GM23248 (cell line): ENCODE measurements at regions not wholly inside any gene's neighbourhood (a gene's known extent, or its start where the extent isn't known, plus 50 kb on each side); places are given as distances from the start of the nearest gene placed in this dataset.

Experiments used
- DNase-seq: peaks from one replicate; pipeline ENCODE4 v3.0.0-alpha.2; 2015
- H2AFZ ChIP-seq: fragments of 200-600 bp; sonication (generic); 2 replicates; pipeline ENCODE4 v1.6.1; 2016; ENCODE audit warnings: antibody characterized with exemption
- H3F3A ChIP-seq: fragments of 200-600 bp; sonication (generic); 2 replicates; pipeline ENCODE4 v1.6.1; 2016; ENCODE audit warnings: mild to moderate bottlenecking, antibody characterized with exemption, mixed run types; ENCODE audit not compliant: insufficient read depth
- H3K27ac ChIP-seq: fragments of 200-600 bp; sonication (generic); 2 replicates; pipeline ENCODE4 v1.5.1; 2016; ENCODE audit warnings: mild to moderate bottlenecking
- H3K27me3 ChIP-seq: fragments of 200-600 bp; sonication (generic); replicated peaks from 2 replicates; pipeline ENCODE4 v1.6.1; 2016; ENCODE audit warnings: mild to moderate bottlenecking; ENCODE audit not compliant: insufficient read depth
- H3K36me3 ChIP-seq: fragments of 200-600 bp; sonication (generic); 2 replicates; pipeline ENCODE4 v1.6.1; 2016; ENCODE audit warnings: low read depth, mild to moderate bottlenecking
- H3K4me1 ChIP-seq: fragments of 200-600 bp; sonication (generic); 2 replicates; pipeline ENCODE4 v1.6.1; 2016; ENCODE audit warnings: mild to moderate bottlenecking; ENCODE audit not compliant: insufficient read depth
- H3K4me2 ChIP-seq: fragments of 200-600 bp; sonication (generic); one replicate; pipeline ENCODE4 v1.6.1; 2016; ENCODE audit warnings: mild to moderate bottlenecking; ENCODE audit not compliant: unreplicated experiment
- H3K4me3 ChIP-seq: fragments of 200-600 bp; sonication (generic); 2 replicates; pipeline ENCODE4 v1.5.1; 2016; ENCODE audit warnings: mild to moderate bottlenecking
- H3K79me2 ChIP-seq: fragments of 200-600 bp; sonication (generic); 2 replicates; pipeline ENCODE4 v1.6.1; 2016; ENCODE audit warnings: mild to moderate bottlenecking; ENCODE audit not compliant: insufficient read depth
- H3K9ac ChIP-seq: fragments of 200-600 bp; sonication (generic); 2 replicates; pipeline ENCODE4 v1.6.1; 2016; ENCODE audit warnings: mild to moderate bottlenecking
- H3K9me2 ChIP-seq: fragments of 200-600 bp; sonication (generic); 2 replicates; pipeline ENCODE4 v1.6.1; 2016; ENCODE audit warnings: mixed run types, mild to moderate bottlenecking, moderate library complexity; ENCODE audit not compliant: insufficient read depth
- H3K9me3 ChIP-seq: fragments of 200-600 bp; sonication (generic); one replicate; pipeline ENCODE4 v1.6.1; 2017; ENCODE audit warnings: low read depth
- H4K20me1 ChIP-seq: fragments of 200-600 bp; sonication (generic); 2 replicates; pipeline ENCODE4 v1.6.0; 2016; ENCODE audit not compliant: insufficient read depth
- EZH2 ChIP-seq: fragments of 200-600 bp; sonication (generic); IDR thresholded peaks from 2 replicates; pipeline ENCODE4 v1.6.1; 2018; ENCODE audit warnings: antibody characterized with exemption, mild to moderate bottlenecking; ENCODE audit not compliant: insufficient read depth, poor library complexity, severe bottlenecking
- EZH2phosphoT487 ChIP-seq: fragments of 200-600 bp; sonication (generic); IDR thresholded peaks from 2 replicates; pipeline ENCODE4 v1.6.1; 2018; ENCODE audit warnings: antibody characterized with exemption, moderate library complexity, mild to moderate bottlenecking, low read depth; ENCODE audit not compliant: insufficient read depth
- WGBS, 2 experiments: methylation state at CpG; one replicate each; pipeline ENCODE4 v1.1.6; 2015 to 2017; ENCODE audit warnings: low lambda C conversion rate in 2 of 2, low coverage in 1 of 2; ENCODE audit errors: missing lambda C conversion rate in 2 of 2; 5-methylcytosine and 5-hydroxymethylcytosine counted together
- in situ Hi-C: fragments of 300-500 bp; cut with MboI; formaldehyde crosslinking; loops from 2 replicates; pipeline ENCODE4 v1.15.0; 2020

DNA sequence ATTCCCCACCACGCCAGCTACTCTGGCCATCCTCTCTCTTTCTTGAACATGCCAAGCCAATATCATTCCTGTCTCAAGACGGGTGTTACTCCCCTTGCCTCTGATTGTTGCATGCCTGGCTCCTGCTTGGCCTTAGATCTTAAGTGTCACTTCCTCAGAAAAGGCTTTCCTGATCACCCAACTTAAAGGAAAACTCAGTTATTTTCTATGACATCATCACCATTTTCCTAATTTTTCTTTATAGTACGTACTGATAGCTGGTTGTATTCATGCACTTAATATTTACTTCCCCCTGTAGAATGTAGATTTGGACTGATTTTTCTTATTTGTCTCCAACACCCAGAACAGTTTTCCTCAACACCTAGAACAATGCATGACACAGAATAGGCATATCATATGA, 123.8 kb upstream of the TSPAN2 start:
- Histone ChIP-seq H3K4me1 (peaks cover 19% of the 10 kb centered on the region), H3K9me2 (no peaks in the 10 kb centered on the region), H3K4me3 (no peak overlapping the region), H3K36me3 (no peaks in the 10 kb centered on the region), H3F3A (peaks cover 16% of the 10 kb centered on the region), H4K20me1 (no peaks in the 10 kb centered on the region), H3K79me2 (no peaks in the 10 kb centered on the region), H2AFZ (no peak overlapping the region), H3K27ac (no peak overlapping the region), H3K9ac (no peak overlapping the region), H3K9me3 (no peaks in the 10 kb centered on the region), H3K27me3 (no peaks in the 10 kb centered on the region), H3K4me2 (no peak overlapping the region)
- TF ChIP-seq EZH2 (no peak), EZH2phosphoT487 (no peak)
- in situ Hi-C loops: no loop called here
- no peak for DNase-seq
- 77% methylated on average over 3 of the region's 3 CpGs for WGBS, 2 experiments

DNA sequence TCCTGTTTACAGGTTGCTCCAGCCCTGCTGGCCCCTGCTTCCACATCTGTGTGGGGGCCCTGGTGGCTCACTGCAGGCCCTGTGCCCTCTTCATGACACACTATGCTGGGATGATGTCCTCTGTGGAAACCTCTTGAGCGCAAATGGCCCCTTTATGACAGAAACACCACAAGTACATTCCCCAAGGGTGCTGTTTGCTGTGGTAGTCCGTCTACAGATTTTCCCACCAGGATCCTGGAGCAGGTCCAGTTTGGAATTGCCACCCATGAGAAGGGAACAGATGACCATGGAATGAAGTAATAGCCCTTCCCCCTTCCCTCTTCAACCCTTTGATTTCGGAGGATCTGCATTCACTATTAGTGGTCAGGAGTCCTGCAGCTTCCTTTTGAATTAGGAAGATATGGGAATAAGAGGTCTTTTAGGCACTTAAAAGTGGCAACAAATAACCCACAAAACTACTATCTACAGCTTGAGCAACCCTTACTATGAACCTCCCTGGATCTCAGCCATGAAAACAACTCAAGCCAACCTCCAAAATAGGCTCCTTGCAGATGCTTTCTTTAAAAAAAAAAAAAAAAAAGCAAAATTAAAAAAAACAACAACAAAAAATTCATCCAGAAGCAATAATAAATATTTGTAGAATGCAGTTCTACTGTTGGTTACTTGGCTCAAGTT, 121.9 kb upstream of the TSPAN2 start:
- no peak overlapping the region for H3K27ac ChIP-seq
- no peak overlapping the region for H3K9ac ChIP-seq
- no peaks in the 10 kb centered on the region for H3K9me3 ChIP-seq
- no peaks in the 10 kb centered on the region for H4K20me1 ChIP-seq
- H3K36me3 ChIP-seq: 0 out of 2 replicates have a peak, but pooled peaks cover 3% of the 10 kb centered on the region
- no peaks in the 10 kb centered on the region for H3K79me2 ChIP-seq
- peaks cover 19% of the 10 kb centered on the region for H3K4me1 ChIP-seq
- no peaks in the 10 kb centered on the region for H3K9me2 ChIP-seq
- 92% methylated on average over 3 of the region's 3 CpGs for WGBS, 2 experiments
- no peak overlapping the region for H3K4me2 ChIP-seq
- H2AFZ ChIP-seq: no peak overlapping the region
- no peaks in the 10 kb centered on the region for H3K27me3 ChIP-seq
- in situ Hi-C loops: no loop called here
- no peak for DNase-seq
- no peak overlapping the region for H3K4me3 ChIP-seq
- peaks cover 16% of the 10 kb centered on the region for H3F3A ChIP-seq
- no peak for TF ChIP-seq EZH2
- TF ChIP-seq EZH2phosphoT487: no peak

DNA sequence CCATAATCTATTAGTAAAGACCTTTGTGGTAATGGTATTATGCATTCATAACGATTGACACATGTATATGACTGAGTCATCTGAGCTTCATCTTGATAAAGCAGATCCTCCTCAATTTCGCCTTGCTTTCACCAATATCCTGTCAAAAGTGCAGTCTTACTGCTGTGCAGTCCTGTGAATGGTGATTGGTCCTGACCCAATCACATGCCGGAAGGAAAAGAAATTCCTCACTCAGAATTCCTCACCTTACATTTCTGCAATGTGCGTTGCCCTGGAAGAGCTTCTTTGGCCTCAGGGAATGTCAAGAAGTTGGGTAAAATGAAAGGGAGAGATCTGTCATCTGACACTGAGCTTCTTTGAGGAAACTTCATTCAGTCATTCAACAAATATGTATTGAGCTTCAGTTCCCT, 121.0 kb upstream of the TSPAN2 start:
- in situ Hi-C loops: no loop called here
- no peaks in the 10 kb centered on the region for H4K20me1 ChIP-seq
- peak overlapping the region; percentile 32 for H3K4me2 ChIP-seq
- H3K9me2 ChIP-seq: no peaks in the 10 kb centered on the region
- no peak overlapping the region for H2AFZ ChIP-seq
- no peak overlapping the region for H3K4me3 ChIP-seq
- H3F3A ChIP-seq: peaks cover 16% of the 10 kb centered on the region
- H3K27me3 ChIP-seq: no peaks in the 10 kb centered on the region
- no peak overlapping the region; the same call in 1 of the 2 replicates for H3K27ac ChIP-seq
- no peak for TF ChIP-seq EZH2
- no peak for TF ChIP-seq EZH2phosphoT487
- no peak overlapping the region for H3K9ac ChIP-seq
- no peaks in the 10 kb centered on the region for H3K79me2 ChIP-seq
- H3K9me3 ChIP-seq: no peaks in the 10 kb centered on the region
- 34 to 38% methylated on average over 4 of the region's 4 CpGs for WGBS, 2 experiments
- peak; percentile 71 for DNase-seq
- 0 out of 2 replicates have a peak, but pooled peaks cover 3% of the 10 kb centered on the region for H3K36me3 ChIP-seq
- peaks cover 19% of the 10 kb centered on the region for H3K4me1 ChIP-seq

GRCh38 chr1:115204513-115204912, 115.2 kb upstream of the TSPAN2 start:
- no peak overlapping the region for H2AFZ ChIP-seq
- 0 out of 2 replicates have a peak, but pooled peaks cover 3% of the 10 kb centered on the region for H3K36me3 ChIP-seq
- H4K20me1 ChIP-seq: no peaks in the 10 kb centered on the region
- peaks cover 8% of the 10 kb centered on the region for H3K4me1 ChIP-seq
- 39 to 69% methylated on average over 1 of the region's 1 CpG for WGBS, 2 experiments
- no peak overlapping the region for H3K9ac ChIP-seq
- no peak overlapping the region for H3K4me3 ChIP-seq
- no peaks in the 10 kb centered on the region for H3K27me3 ChIP-seq
- no peaks in the 10 kb centered on the region for H3K9me3 ChIP-seq
- no peak overlapping the region for H3K27ac ChIP-seq
- in situ Hi-C loops: no loop called here
- H3F3A ChIP-seq: peaks cover 6% of the 10 kb centered on the region; the same call in 1 of the 2 replicates
- H3K4me2 ChIP-seq: no peak overlapping the region
- TF ChIP-seq EZH2phosphoT487 (no peak), EZH2 (no peak)
- no peaks in the 10 kb centered on the region for H3K9me2 ChIP-seq
- H3K79me2 ChIP-seq: no peaks in the 10 kb centered on the region
- DNase-seq: no peak

DNA sequence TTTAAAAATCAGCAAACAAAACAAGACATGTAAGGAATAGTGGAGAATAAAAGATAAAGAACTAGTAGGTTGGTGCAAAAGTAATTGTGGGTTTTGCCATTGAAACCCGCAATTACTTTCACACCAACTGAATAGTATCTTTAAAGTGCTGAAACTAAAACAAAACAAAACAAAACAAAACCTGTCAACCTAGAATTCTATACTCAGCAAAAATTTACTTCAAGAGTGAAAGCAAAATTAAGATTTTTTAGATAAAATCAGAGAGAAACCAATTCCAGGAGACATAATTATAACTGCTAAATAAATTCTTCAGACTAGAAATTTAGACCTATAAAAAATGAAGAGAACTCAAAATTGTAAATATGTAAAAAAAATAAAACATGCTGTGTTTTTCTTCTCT, 114.0 kb upstream of the TSPAN2 start:
- H3K9me2 ChIP-seq: no peaks in the 10 kb centered on the region
- no peak overlapping the region for H3K27ac ChIP-seq
- no peak overlapping the region for H3K4me3 ChIP-seq
- no peak for DNase-seq
- WGBS, 2 experiments: 90 to 92% methylated on average over 1 of the region's 1 CpG
- H3K4me1 ChIP-seq: peaks cover 13% of the 10 kb centered on the region
- no peaks in the 10 kb centered on the region for H4K20me1 ChIP-seq
- in situ Hi-C loops: no loop called here
- H2AFZ ChIP-seq: no peak overlapping the region
- H3F3A ChIP-seq: no peaks in the 10 kb centered on the region
- no peak overlapping the region for H3K4me2 ChIP-seq
- H3K9ac ChIP-seq: no peak overlapping the region
- 0 out of 2 replicates have a peak, but pooled peaks cover 3% of the 10 kb centered on the region for H3K36me3 ChIP-seq
- TF ChIP-seq EZH2phosphoT487: no peak
- no peak for TF ChIP-seq EZH2
- H3K9me3 ChIP-seq: no peaks in the 10 kb centered on the region
- H3K79me2 ChIP-seq: no peaks in the 10 kb centered on the region
- no peaks in the 10 kb centered on the region for H3K27me3 ChIP-seq
